ENCODE measurements at regions not wholly inside any gene's neighbourhood (a gene's known extent, or its start where the extent isn't known, plus 50 kb on each side); places are given as distances from the start of the nearest gene placed in this dataset.

- Histone ChIP-seq H3K9me3 (ENCODE audit: low read depth) (no peaks in the 10 kb centered on the region), H3K27me3 (no peaks in the 10 kb centered on the region), H3K36me3 (replicated peaks; ENCODE audit: insufficient read depth, low read depth) (no peaks in the 10 kb centered on the region), H4K20me1 (ENCODE audit: insufficient read depth, poor library complexity, severe bottlenecking) (no peaks in the 10 kb centered on the region), H3K9me2 (replicated peaks; ENCODE audit: insufficient read depth) (no peaks in the 10 kb centered on the region), H3K27ac (no peak overlapping the region), H2AFZ (no peak overlapping the region), H3K79me2 (no peaks in the 10 kb centered on the region), H3K4me1 (ENCODE audit: insufficient read depth) (no peaks in the 10 kb centered on the region), H3K4me2 (no peak overlapping the region), H3K4me3 (no peak overlapping the region)
- DNase-seq (ENCODE audit: low spot score), result no peak
- TF ChIP-seq EZH2 (IDR thresholded peaks at IDR 0.05; ENCODE audit: borderline replicate concordance) (no peak), EZH2phosphoT487 (IDR thresholded peaks at IDR 0.05; ENCODE audit: low read depth, severe bottlenecking, unreplicated experiment) (no peak)
- TF ChIP-seq, protein P1, sequence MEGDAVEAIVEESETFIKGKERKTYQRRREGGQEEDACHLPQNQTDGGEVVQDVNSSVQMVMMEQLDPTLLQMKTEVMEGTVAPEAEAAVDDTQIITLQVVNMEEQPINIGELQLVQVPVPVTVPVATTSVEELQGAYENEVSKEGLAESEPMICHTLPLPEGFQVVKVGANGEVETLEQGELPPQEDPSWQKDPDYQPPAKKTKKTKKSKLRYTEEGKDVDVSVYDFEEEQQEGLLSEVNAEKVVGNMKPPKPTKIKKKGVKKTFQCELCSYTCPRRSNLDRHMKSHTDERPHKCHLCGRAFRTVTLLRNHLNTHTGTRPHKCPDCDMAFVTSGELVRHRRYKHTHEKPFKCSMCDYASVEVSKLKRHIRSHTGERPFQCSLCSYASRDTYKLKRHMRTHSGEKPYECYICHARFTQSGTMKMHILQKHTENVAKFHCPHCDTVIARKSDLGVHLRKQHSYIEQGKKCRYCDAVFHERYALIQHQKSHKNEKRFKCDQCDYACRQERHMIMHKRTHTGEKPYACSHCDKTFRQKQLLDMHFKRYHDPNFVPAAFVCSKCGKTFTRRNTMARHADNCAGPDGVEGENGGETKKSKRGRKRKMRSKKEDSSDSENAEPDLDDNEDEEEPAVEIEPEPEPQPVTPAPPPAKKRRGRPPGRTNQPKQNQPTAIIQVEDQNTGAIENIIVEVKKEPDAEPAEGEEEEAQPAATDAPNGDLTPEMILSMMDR (IDR thresholded peaks at IDR 0.05; ENCODE audit: poor library complexity), result no peak
- 79% methylated on average over 3 of the region's 3 CpGs for WGBS (ENCODE audit: low lambda C conversion rate, missing lambda C conversion rate)
Observed at GRCh38 chr1:221856228-221857093, 114.6 kb upstream of the DUSP10 start.

DNA sequence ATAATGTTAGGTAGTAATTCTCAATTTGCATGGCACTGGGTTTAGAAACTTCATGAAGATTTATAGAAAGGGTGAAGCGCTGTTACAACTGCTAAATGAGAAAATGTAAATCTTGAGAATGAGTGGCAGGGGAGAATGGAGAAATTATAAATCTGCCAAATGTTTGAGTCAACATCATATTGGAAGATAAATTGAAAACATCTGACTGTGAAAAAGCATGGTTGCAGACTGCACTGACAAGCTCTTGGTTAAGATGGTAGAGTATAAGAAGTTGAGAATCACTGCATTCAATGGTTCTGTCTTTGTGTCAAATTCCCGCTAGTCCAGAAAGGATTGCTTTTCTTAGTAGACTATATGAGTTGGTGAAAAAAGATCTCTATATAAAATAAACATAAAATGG is 113.3 kb upstream of the DUSP10 start:
- H2AFZ ChIP-seq, result no peak overlapping the region
- no peaks in the 10 kb centered on the region for H3K36me3 ChIP-seq (replicated peaks; ENCODE audit: insufficient read depth, low read depth)
- no peaks in the 10 kb centered on the region for H3K4me1 ChIP-seq (ENCODE audit: insufficient read depth)
- H3K79me2 ChIP-seq, result no peaks in the 10 kb centered on the region
- no peaks in the 10 kb centered on the region for H3K9me2 ChIP-seq (replicated peaks; ENCODE audit: insufficient read depth)
- no peak overlapping the region for H3K27ac ChIP-seq
- H3K4me2 ChIP-seq, result no peak overlapping the region
- no peaks in the 10 kb centered on the region for H3K9me3 ChIP-seq (ENCODE audit: low read depth)
- TF ChIP-seq EZH2phosphoT487 (IDR thresholded peaks at IDR 0.05; ENCODE audit: low read depth, severe bottlenecking, unreplicated experiment) (no peak), EZH2 (IDR thresholded peaks at IDR 0.05; ENCODE audit: borderline replicate concordance) (no peak)
- TF ChIP-seq, protein P1 (IDR thresholded peaks at IDR 0.05; ENCODE audit: poor library complexity), result no peak
- no peak for DNase-seq (ENCODE audit: low spot score)
- no peaks in the 10 kb centered on the region for H3K27me3 ChIP-seq
- WGBS (ENCODE audit: low lambda C conversion rate, missing lambda C conversion rate), result 94% methylated on average over 2 of the region's 2 CpGs
- H3K4me3 ChIP-seq, result no peak overlapping the region
- no peaks in the 10 kb centered on the region for H4K20me1 ChIP-seq (ENCODE audit: insufficient read depth, poor library complexity, severe bottlenecking)

- Histone ChIP-seq H3K27ac (no peak overlapping the region), H2AFZ (no peak overlapping the region), H3K79me2 (no peaks in the 10 kb centered on the region), H3K4me1 (ENCODE audit: insufficient read depth) (peaks cover under 1% of the 10 kb centered on the region), H3K9me3 (ENCODE audit: low read depth) (no peaks in the 10 kb centered on the region), H3K27me3 (no peaks in the 10 kb centered on the region), H3K4me3 (no peak overlapping the region), H3K36me3 (replicated peaks; ENCODE audit: insufficient read depth, low read depth) (no peaks in the 10 kb centered on the region), H4K20me1 (ENCODE audit: insufficient read depth, poor library complexity, severe bottlenecking) (no peaks in the 10 kb centered on the region), H3K9me2 (replicated peaks; ENCODE audit: insufficient read depth) (no peaks in the 10 kb centered on the region), H3K4me2 (no peak overlapping the region)
- DNase-seq (ENCODE audit: low spot score), result no peak
- TF ChIP-seq EZH2phosphoT487 (IDR thresholded peaks at IDR 0.05; ENCODE audit: low read depth, severe bottlenecking, unreplicated experiment) (no peak), EZH2 (IDR thresholded peaks at IDR 0.05; ENCODE audit: borderline replicate concordance) (no peak)
- TF ChIP-seq, protein P1 (IDR thresholded peaks at IDR 0.05; ENCODE audit: poor library complexity), result no peak
Observed at GRCh38 chr1:221851336-221851735, 109.4 kb upstream of the DUSP10 start.

Data from hepatocyte (in vitro differentiated cells).